ENCODE measurements at regions not wholly inside any gene's neighbourhood (a gene's known extent, or its start where the extent isn't known, plus 50 kb on each side); places are given as distances from the start of the nearest gene placed in this dataset.

- H3K4me3 Mint-ChIP-seq (ENCODE audit: low read depth): no peak overlapping the region
- peaks cover 2% of the 10 kb centered on the region for H3K36me3 Mint-ChIP-seq (ENCODE audit: insufficient read depth)
- H3K4me1 Mint-ChIP-seq (ENCODE audit: low read depth): peaks cover 1% of the 10 kb centered on the region
- peaks cover 30% of the 10 kb centered on the region for H3K9me3 Mint-ChIP-seq (ENCODE audit: low read depth)
- H3K27ac Mint-ChIP-seq: no peak overlapping the region
- no peak for TF ChIP-seq CTCF (IDR thresholded peaks at IDR 0.05; ENCODE audit: unreplicated experiment)
- peaks cover 2% of the 10 kb centered on the region for H3K27me3 Mint-ChIP-seq
- DNase-seq (ENCODE audit: low spot score, unreplicated experiment): no peak
Observed at GRCh38 chrX:39205467-39205866, 404.2 kb downstream of the MID1IP1 start.

GRCh38 chrX:39206399-39207145 lies 405.3 kb downstream of the MID1IP1 start:
- no peak overlapping the region for H3K4me3 Mint-ChIP-seq (ENCODE audit: low read depth)
- H3K9me3 Mint-ChIP-seq (ENCODE audit: low read depth): peaks cover 31% of the 10 kb centered on the region
- H3K27me3 Mint-ChIP-seq: peaks cover 2% of the 10 kb centered on the region
- TF ChIP-seq CTCF (IDR thresholded peaks at IDR 0.05; ENCODE audit: unreplicated experiment): no peak
- no peak for DNase-seq (ENCODE audit: low spot score, unreplicated experiment)
- peak overlapping the region; percentile 22 for H3K27ac Mint-ChIP-seq
- H3K36me3 Mint-ChIP-seq (ENCODE audit: insufficient read depth): peaks cover 2% of the 10 kb centered on the region
- H3K4me1 Mint-ChIP-seq (ENCODE audit: low read depth): peaks cover 2% of the 10 kb centered on the region

- Mint-ChIP-seq H3K36me3 (ENCODE audit: insufficient read depth) (peaks cover 2% of the 10 kb centered on the region), H3K4me1 (ENCODE audit: low read depth) (peaks cover 3% of the 10 kb centered on the region), H3K9me3 (ENCODE audit: low read depth) (peaks cover 27% of the 10 kb centered on the region), H3K27me3 (no peaks in the 10 kb centered on the region), H3K27ac (no peak overlapping the region), H3K4me3 (ENCODE audit: low read depth) (no peak overlapping the region)
- no peak for DNase-seq (ENCODE audit: low spot score, unreplicated experiment)
- TF ChIP-seq CTCF (IDR thresholded peaks at IDR 0.05; ENCODE audit: unreplicated experiment): no peak
Observed at GRCh38 chrX:39211501-39211900, 410.2 kb downstream of the MID1IP1 start.

- no peaks in the 10 kb centered on the region for H3K27me3 Mint-ChIP-seq
- H3K4me3 Mint-ChIP-seq (ENCODE audit: low read depth): no peak overlapping the region
- H3K9me3 Mint-ChIP-seq (ENCODE audit: low read depth): peaks cover 21% of the 10 kb centered on the region
- DNase-seq (ENCODE audit: low spot score, unreplicated experiment): no peak
- H3K36me3 Mint-ChIP-seq (ENCODE audit: insufficient read depth): peaks cover 2% of the 10 kb centered on the region
- H3K4me1 Mint-ChIP-seq (ENCODE audit: low read depth): peaks cover 3% of the 10 kb centered on the region
- no peak overlapping the region for H3K27ac Mint-ChIP-seq
- no peak for TF ChIP-seq CTCF (IDR thresholded peaks at IDR 0.05; ENCODE audit: unreplicated experiment)
Observed at GRCh38 chrX:39212456-39212855, 411.2 kb downstream of the MID1IP1 start.

GRCh38 chrX:39214387-39215126 lies 413.3 kb downstream of the MID1IP1 start:
- H3K27ac Mint-ChIP-seq: no peak overlapping the region
- TF ChIP-seq CTCF (IDR thresholded peaks at IDR 0.05; ENCODE audit: unreplicated experiment): no peak
- H3K9me3 Mint-ChIP-seq (ENCODE audit: low read depth): peaks cover 29% of the 10 kb centered on the region
- peaks cover 2% of the 10 kb centered on the region for H3K36me3 Mint-ChIP-seq (ENCODE audit: insufficient read depth)
- no peak for DNase-seq (ENCODE audit: low spot score, unreplicated experiment)
- peaks cover 4% of the 10 kb centered on the region for H3K4me1 Mint-ChIP-seq (ENCODE audit: low read depth)
- no peak overlapping the region for H3K4me3 Mint-ChIP-seq (ENCODE audit: low read depth)
- H3K27me3 Mint-ChIP-seq: peaks cover 6% of the 10 kb centered on the region
